GM23248 (cell line): ENCODE measurements at regions not wholly inside any gene's neighbourhood (a gene's known extent, or its start where the extent isn't known, plus 50 kb on each side); places are given as distances from the start of the nearest gene placed in this dataset.
"Not testable (repeated sequence)": the region's sequence is repeated elsewhere in the genome, so short reads cannot be mapped to it uniquely, and the experiment has no call there.

Experiments
- DNase-seq: peaks from one replicate; pipeline ENCODE4 v3.0.0-alpha.2; 2015
- H2AFZ ChIP-seq: fragments of 200-600 bp; sonication (generic); 2 replicates; pipeline ENCODE4 v1.6.1; 2016; ENCODE audit warnings: antibody characterized with exemption
- H3F3A ChIP-seq: fragments of 200-600 bp; sonication (generic); 2 replicates; pipeline ENCODE4 v1.6.1; 2016; ENCODE audit warnings: mild to moderate bottlenecking, antibody characterized with exemption, mixed run types; ENCODE audit not compliant: insufficient read depth
- H3K27ac ChIP-seq: fragments of 200-600 bp; sonication (generic); 2 replicates; pipeline ENCODE4 v1.5.1; 2016; ENCODE audit warnings: mild to moderate bottlenecking
- H3K27me3 ChIP-seq: fragments of 200-600 bp; sonication (generic); replicated peaks from 2 replicates; pipeline ENCODE4 v1.6.1; 2016; ENCODE audit warnings: mild to moderate bottlenecking; ENCODE audit not compliant: insufficient read depth
- H3K36me3 ChIP-seq: fragments of 200-600 bp; sonication (generic); 2 replicates; pipeline ENCODE4 v1.6.1; 2016; ENCODE audit warnings: low read depth, mild to moderate bottlenecking
- H3K4me1 ChIP-seq: fragments of 200-600 bp; sonication (generic); 2 replicates; pipeline ENCODE4 v1.6.1; 2016; ENCODE audit warnings: mild to moderate bottlenecking; ENCODE audit not compliant: insufficient read depth
- H3K4me2 ChIP-seq: fragments of 200-600 bp; sonication (generic); one replicate; pipeline ENCODE4 v1.6.1; 2016; ENCODE audit warnings: mild to moderate bottlenecking; ENCODE audit not compliant: unreplicated experiment
- H3K4me3 ChIP-seq: fragments of 200-600 bp; sonication (generic); 2 replicates; pipeline ENCODE4 v1.5.1; 2016; ENCODE audit warnings: mild to moderate bottlenecking
- H3K79me2 ChIP-seq: fragments of 200-600 bp; sonication (generic); 2 replicates; pipeline ENCODE4 v1.6.1; 2016; ENCODE audit warnings: mild to moderate bottlenecking; ENCODE audit not compliant: insufficient read depth
- H3K9ac ChIP-seq: fragments of 200-600 bp; sonication (generic); 2 replicates; pipeline ENCODE4 v1.6.1; 2016; ENCODE audit warnings: mild to moderate bottlenecking
- H3K9me2 ChIP-seq: fragments of 200-600 bp; sonication (generic); 2 replicates; pipeline ENCODE4 v1.6.1; 2016; ENCODE audit warnings: mixed run types, mild to moderate bottlenecking, moderate library complexity; ENCODE audit not compliant: insufficient read depth
- H3K9me3 ChIP-seq: fragments of 200-600 bp; sonication (generic); one replicate; pipeline ENCODE4 v1.6.1; 2017; ENCODE audit warnings: low read depth
- H4K20me1 ChIP-seq: fragments of 200-600 bp; sonication (generic); 2 replicates; pipeline ENCODE4 v1.6.0; 2016; ENCODE audit not compliant: insufficient read depth
- EZH2 ChIP-seq: fragments of 200-600 bp; sonication (generic); IDR thresholded peaks from 2 replicates; pipeline ENCODE4 v1.6.1; 2018; ENCODE audit warnings: antibody characterized with exemption, mild to moderate bottlenecking; ENCODE audit not compliant: insufficient read depth, poor library complexity, severe bottlenecking
- EZH2phosphoT487 ChIP-seq: fragments of 200-600 bp; sonication (generic); IDR thresholded peaks from 2 replicates; pipeline ENCODE4 v1.6.1; 2018; ENCODE audit warnings: antibody characterized with exemption, moderate library complexity, mild to moderate bottlenecking, low read depth; ENCODE audit not compliant: insufficient read depth
- WGBS, 2 experiments: methylation state at CpG; one replicate each; pipeline ENCODE4 v1.1.6; 2015 to 2017; ENCODE audit warnings: low lambda C conversion rate in 2 of 2, low coverage in 1 of 2; ENCODE audit errors: missing lambda C conversion rate in 2 of 2; 5-methylcytosine and 5-hydroxymethylcytosine counted together
- in situ Hi-C: fragments of 300-500 bp; cut with MboI; formaldehyde crosslinking; loops from 2 replicates; pipeline ENCODE4 v1.15.0; 2020

GRCh38 chr1:219076326-219076937, 97.2 kb upstream of the LYPLAL1 start:
- no peaks in the 10 kb centered on the region for H3K9me3 ChIP-seq
- H3K9ac ChIP-seq = no peak overlapping the region
- TF ChIP-seq EZH2 = no peak
- TF ChIP-seq EZH2phosphoT487 = no peak
- H3K4me1 ChIP-seq = no peaks in the 10 kb centered on the region
- no peaks in the 10 kb centered on the region for H4K20me1 ChIP-seq
- H3K4me3 ChIP-seq = no peak overlapping the region
- in situ Hi-C loops = no loop called here
- no peak for DNase-seq
- no peak overlapping the region for H3K4me2 ChIP-seq
- H3K27me3 ChIP-seq = no peaks in the 10 kb centered on the region
- 95 to 100% methylated on average over 1 of the region's 1 CpG for WGBS, 2 experiments
- H2AFZ ChIP-seq = no peak overlapping the region
- no peak overlapping the region for H3K27ac ChIP-seq
- H3K9me2 ChIP-seq = no peaks in the 10 kb centered on the region
- no peaks in the 10 kb centered on the region for H3F3A ChIP-seq
- H3K79me2 ChIP-seq = no peaks in the 10 kb centered on the region
- no peaks in the 10 kb centered on the region for H3K36me3 ChIP-seq

- H3K9ac ChIP-seq, H3K9me2 ChIP-seq, DNase-seq, H3K9me3 ChIP-seq, H2AFZ ChIP-seq, H3K79me2 ChIP-seq, H4K20me1 ChIP-seq, H3F3A ChIP-seq, H3K27me3 ChIP-seq, in situ Hi-C loops, H3K4me3 ChIP-seq, H3K36me3 ChIP-seq, H3K4me1 ChIP-seq, H3K27ac ChIP-seq, H3K4me2 ChIP-seq: not testable (repeated sequence)
- WGBS, 2 experiments = 90 to 91% methylated on average over 3 of the region's 3 CpGs
These were observed 95.9 kb upstream of the LYPLAL1 start for GRCh38 chr1:219077767-219078166.

DNA sequence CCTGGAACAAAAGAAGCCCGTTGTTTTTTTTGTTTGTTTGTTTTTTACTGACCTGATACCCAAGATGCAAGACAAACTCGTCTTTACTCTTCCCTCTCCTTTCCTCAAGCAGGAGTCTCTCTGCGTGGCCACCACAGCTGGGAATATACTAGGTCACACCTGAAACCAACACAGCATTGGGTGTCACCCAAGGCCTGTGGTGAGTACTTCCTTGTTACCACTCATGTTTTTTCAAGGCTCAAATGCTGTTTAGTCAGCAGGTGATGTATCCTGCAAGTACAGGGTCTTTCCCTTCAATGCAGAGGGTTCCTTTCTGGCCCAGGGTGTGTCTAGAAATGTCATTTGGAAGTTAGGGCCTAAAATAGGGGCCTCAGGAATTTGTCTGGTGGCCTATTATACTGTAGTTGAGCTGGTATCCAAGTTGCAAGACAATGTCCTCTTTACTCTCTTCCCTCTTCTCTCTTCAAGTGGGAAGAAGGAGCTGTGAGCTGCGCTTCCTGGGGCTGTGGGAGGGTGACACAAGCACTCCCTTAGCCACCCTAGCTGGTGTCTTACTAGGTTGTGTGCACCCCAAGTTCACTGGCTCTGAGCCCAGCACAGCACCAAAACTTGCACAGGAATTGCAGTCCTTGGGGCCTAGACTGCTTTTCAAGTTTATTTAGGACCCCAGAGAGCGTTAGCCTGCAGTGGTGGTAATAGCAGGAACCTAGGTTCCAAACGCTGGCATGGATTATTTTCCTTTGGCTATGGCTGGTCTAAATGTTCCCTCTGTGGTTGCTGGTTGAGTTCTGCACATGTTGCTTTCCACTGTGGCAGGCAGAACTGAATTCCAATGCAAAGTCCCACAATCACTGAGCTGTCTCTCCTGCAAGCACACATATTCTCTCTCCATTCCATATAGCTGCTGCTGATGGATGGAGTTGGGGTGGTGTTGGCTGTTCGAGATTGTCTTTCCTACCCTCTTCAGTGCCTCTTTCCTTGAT, 91.4 kb upstream of the LYPLAL1 start:
- H3K27ac ChIP-seq = no peak overlapping the region
- H3K9me3 ChIP-seq = no peaks in the 10 kb centered on the region
- WGBS, 2 experiments = 96 to 97% methylated on average over 7 of the region's 7 CpGs
- no peaks in the 10 kb centered on the region for H3K79me2 ChIP-seq
- DNase-seq = no peak
- H4K20me1 ChIP-seq = no peaks in the 10 kb centered on the region
- peaks cover 9% of the 10 kb centered on the region for H3F3A ChIP-seq
- H3K4me1 ChIP-seq = peaks cover 28% of the 10 kb centered on the region
- H3K9me2 ChIP-seq = no peaks in the 10 kb centered on the region
- TF ChIP-seq EZH2phosphoT487 (no peak), EZH2 (no peak)
- no peak overlapping the region for H3K4me2 ChIP-seq
- no peaks in the 10 kb centered on the region for H3K27me3 ChIP-seq
- H3K4me3 ChIP-seq = no peak overlapping the region
- no peak overlapping the region for H3K9ac ChIP-seq
- in situ Hi-C loops = no loop called here
- H2AFZ ChIP-seq = no peak overlapping the region
- H3K36me3 ChIP-seq = no peaks in the 10 kb centered on the region

DNA sequence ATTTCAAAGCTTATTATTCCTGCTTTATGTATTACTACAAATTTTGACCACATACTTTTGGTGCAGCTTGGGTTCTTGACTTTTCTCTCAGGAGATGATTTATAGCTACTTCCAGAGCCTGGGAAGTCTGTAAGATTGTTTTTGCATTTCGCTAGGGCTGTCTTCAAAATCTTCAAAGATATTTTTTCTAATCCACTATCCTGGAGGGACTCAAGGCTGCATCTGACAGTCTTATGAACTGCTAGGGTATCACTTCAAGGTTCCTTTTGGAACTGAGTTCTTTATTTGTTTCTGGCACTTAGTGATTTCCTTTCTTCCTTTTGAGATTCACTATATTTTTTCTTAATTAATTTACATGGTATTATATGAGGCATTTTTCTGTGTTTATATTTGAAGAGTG, 90.0 kb upstream of the LYPLAL1 start:
- no peak for DNase-seq
- Histone ChIP-seq H3K36me3 (no peaks in the 10 kb centered on the region), H4K20me1 (no peaks in the 10 kb centered on the region), H3F3A (peaks cover 9% of the 10 kb centered on the region), H3K4me2 (no peak overlapping the region), H3K27ac (no peak overlapping the region), H2AFZ (no peak overlapping the region), H3K27me3 (no peaks in the 10 kb centered on the region), H3K4me3 (no peak overlapping the region), H3K9me2 (no peaks in the 10 kb centered on the region), H3K4me1 (peaks cover 36% of the 10 kb centered on the region), H3K79me2 (no peaks in the 10 kb centered on the region), H3K9me3 (no peaks in the 10 kb centered on the region), H3K9ac (no peak overlapping the region)
- TF ChIP-seq EZH2 (no peak), EZH2phosphoT487 (no peak)
- 92 to 100% methylated on average over 1 of the region's 1 CpG for WGBS, 2 experiments
- in situ Hi-C loops = no loop called here
